ENCODE measurements at regions not wholly inside any gene's neighbourhood (a gene's known extent, or its start where the extent isn't known, plus 50 kb on each side); places are given as distances from the start of the nearest gene placed in this dataset.

GRCh38 chr1:209445576-209445975, 137.9 kb upstream of the CAMK1G start:
- TF ChIP-seq, protein P1, sequence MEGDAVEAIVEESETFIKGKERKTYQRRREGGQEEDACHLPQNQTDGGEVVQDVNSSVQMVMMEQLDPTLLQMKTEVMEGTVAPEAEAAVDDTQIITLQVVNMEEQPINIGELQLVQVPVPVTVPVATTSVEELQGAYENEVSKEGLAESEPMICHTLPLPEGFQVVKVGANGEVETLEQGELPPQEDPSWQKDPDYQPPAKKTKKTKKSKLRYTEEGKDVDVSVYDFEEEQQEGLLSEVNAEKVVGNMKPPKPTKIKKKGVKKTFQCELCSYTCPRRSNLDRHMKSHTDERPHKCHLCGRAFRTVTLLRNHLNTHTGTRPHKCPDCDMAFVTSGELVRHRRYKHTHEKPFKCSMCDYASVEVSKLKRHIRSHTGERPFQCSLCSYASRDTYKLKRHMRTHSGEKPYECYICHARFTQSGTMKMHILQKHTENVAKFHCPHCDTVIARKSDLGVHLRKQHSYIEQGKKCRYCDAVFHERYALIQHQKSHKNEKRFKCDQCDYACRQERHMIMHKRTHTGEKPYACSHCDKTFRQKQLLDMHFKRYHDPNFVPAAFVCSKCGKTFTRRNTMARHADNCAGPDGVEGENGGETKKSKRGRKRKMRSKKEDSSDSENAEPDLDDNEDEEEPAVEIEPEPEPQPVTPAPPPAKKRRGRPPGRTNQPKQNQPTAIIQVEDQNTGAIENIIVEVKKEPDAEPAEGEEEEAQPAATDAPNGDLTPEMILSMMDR (IDR thresholded peaks at IDR 0.05; ENCODE audit: low read length), result no peak
- no peak for TF ChIP-seq EZH2phosphoT487 (IDR thresholded peaks at IDR 0.05; ENCODE audit: low read length)
- TF ChIP-seq EZH2 (optimal IDR thresholded peaks at IDR 0.05; ENCODE audit: low read depth, low read length), result no peak

All from MM.1S (cell line).